HCT116 (cell line): ENCODE measurements at regions not wholly inside any gene's neighbourhood (a gene's known extent, or its start where the extent isn't known, plus 50 kb on each side); places are given as distances from the start of the nearest gene placed in this dataset.

Source experiments
- ATAC-seq: fragments of 200-7000 bp; cut with Tn5 transposase; 2 replicates; pipeline ENCODE4 v1.9.1; 2020; ENCODE audit warnings: mild to moderate bottlenecking, moderate library complexity
- BruUV-seq: library from RNA; stranded (reverse); fragments of 400-500 nt; replicated peaks from 2 replicates; lab custom pipeline; 2021; lab: Mats Ljungman, UMichigan
- CTCF ChIA-PET: fragments of 300-600 bp; sonication (Branson Sonifier 250); formaldehyde crosslinking; loops from one replicate; lab custom pipeline; 2021; ENCODE audit warnings: antibody characterized with exemption; lab: Charles Lee
- POLR2A ChIA-PET: fragments of 300-600, 350-600 bp; sonication (Branson Sonifier 250); formaldehyde crosslinking; loops from one replicate; lab custom pipeline; 2021; ENCODE audit warnings: antibody characterized with exemption; lab: Charles Lee
- RAD21 ChIA-PET, 2 experiments: fragments of 300-600 bp; sonication (Branson Sonifier 250); formaldehyde crosslinking; loops; one replicate each; lab custom pipeline; 2023; ENCODE audit warnings: low total read pairs in 2 of 2; ENCODE audit not compliant: uncharacterized antibody in 2 of 2, unreplicated experiment in 2 of 2, low non-redundant PET in 1 of 2; lab: Charles Lee
- DNase-seq: peaks from one replicate; pipeline ENCODE4 v3.0.0-alpha.2; 2010; ENCODE audit warnings: low read depth, low spot score
- H2AFZ ChIP-seq: fragments of 200-600 bp; shearing (Covaris generic), sonication (generic); 2 replicates; pipeline ENCODE4 v1.6.1; 2017; ENCODE audit warnings: low read depth, mixed run types, mixed read lengths, antibody characterized with exemption, low read length; ENCODE audit not compliant: poor library complexity, severe bottlenecking
- H3K27ac ChIP-seq: 2 replicates; pipeline ENCODE4 v1.5.1; 2012; ENCODE audit warnings: low read depth, low read length
- H3K27me3 ChIP-seq: fragments of 200-600 bp; sonication (generic); 2 replicates; pipeline ENCODE4 v1.6.1; 2016; ENCODE audit warnings: mixed run types, low read length, mixed read lengths; ENCODE audit not compliant: insufficient read depth
- H3K36me3 ChIP-seq, 2 experiments: fragments of 200-500 bp in 1 of 2; fragments of 200-600 bp in 1 of 2; sonication (Bioruptor generic) in 1 of 2; sonication (generic) in 1 of 2; 2 replicates each; pipeline versions ENCODE4 v1.5.1 to v1.6.1; 2014 to 2016; ENCODE audit warnings: low read length in 2 of 2, inconsistent platforms in 1 of 2, mixed read lengths in 1 of 2, mixed run types in 1 of 2; ENCODE audit not compliant: insufficient read depth in 2 of 2, control insufficient read depth in 1 of 2
- H3K4me1 ChIP-seq, 2 experiments: fragments of 200-600 bp in 1 of 2; sonication (generic) in 1 of 2; 2 replicates each; pipeline versions ENCODE4 v1.5.1 to v1.6.1; 2012 to 2017; ENCODE audit warnings: low read length in 2 of 2, inconsistent platforms in 1 of 2, mild to moderate bottlenecking in 1 of 2, mixed read lengths in 1 of 2, mixed run types in 1 of 2, moderate library complexity in 1 of 2; ENCODE audit not compliant: insufficient read depth in 2 of 2, control insufficient read depth in 1 of 2
- H3K4me2 ChIP-seq: fragments of 200-600 bp; sonication (generic); 2 replicates; pipeline ENCODE4 v1.6.1; 2017; ENCODE audit warnings: mixed run types, low read length, mixed read lengths
- H3K4me3 ChIP-seq, 2 experiments: fragments of 200-600 bp in 1 of 2; sonication (generic) in 1 of 2; replicated peaks in 1 of 2; 2 replicates each; pipeline ENCODE4 v1.5.1; 2011 to 2016; ENCODE audit warnings: low read length in 2 of 2, control low read depth in 1 of 2, low read depth in 1 of 2, mild to moderate bottlenecking in 1 of 2, mixed read lengths in 1 of 2, mixed run types in 1 of 2
- H3K79me2 ChIP-seq: fragments of 200-600 bp; sonication (generic); 2 replicates; pipeline ENCODE4 v1.6.1; 2017; ENCODE audit warnings: mild to moderate bottlenecking, mixed run types, low read length, moderate library complexity, mixed read lengths; ENCODE audit not compliant: insufficient read depth
- H3K9ac ChIP-seq: fragments of 200-600 bp; sonication (generic); 2 replicates; pipeline ENCODE4 v1.6.1; 2016; ENCODE audit warnings: low read length, mixed read lengths
- H3K9me2 ChIP-seq: fragments of 200-600 bp; sonication (generic), shearing (Covaris generic); 2 replicates; pipeline ENCODE4 v1.6.1; 2017; ENCODE audit warnings: mixed run types, mild to moderate bottlenecking, moderate library complexity; ENCODE audit not compliant: insufficient read depth
- H3K9me3 ChIP-seq, 2 experiments: fragments of 200-500 bp in 1 of 2; fragments of 200-600 bp in 1 of 2; sonication (Bioruptor generic) in 1 of 2; sonication (generic) in 1 of 2; 2 replicates each; pipeline ENCODE4 v1.6.1; 2014 to 2017; ENCODE audit warnings: low read length in 2 of 2, mixed read lengths in 2 of 2, inconsistent platforms in 1 of 2, low read depth in 1 of 2, mild to moderate bottlenecking in 1 of 2, mixed run types in 1 of 2, moderate library complexity in 1 of 2; ENCODE audit not compliant: control insufficient read depth in 1 of 2, insufficient read depth in 1 of 2
- H4K20me1 ChIP-seq: fragments of 200-600 bp; sonication (generic), shearing (Covaris generic); 2 replicates; pipeline ENCODE4 v1.6.1; 2017; ENCODE audit warnings: mixed run types, mild to moderate bottlenecking, moderate library complexity; ENCODE audit not compliant: insufficient read depth
- CBX3 ChIP-seq: IDR thresholded peaks from 2 replicates; pipeline ENCODE4 v1.6.1; 2012; ENCODE audit warnings: low read depth
- EGR1 ChIP-seq: IDR thresholded peaks from 2 replicates; pipeline ENCODE4 v1.6.1; 2012; ENCODE audit warnings: low read depth
- EZH2 ChIP-seq: fragments of 200-600 bp; sonication (generic); IDR thresholded peaks from 2 replicates; pipeline ENCODE4 v1.6.1; 2017; ENCODE audit warnings: antibody characterized with exemption, mixed run types
- FOSL1 ChIP-seq: IDR thresholded peaks from 2 replicates; pipeline ENCODE4 v1.6.1; 2012; ENCODE audit warnings: low read depth
- JUND ChIP-seq: IDR thresholded peaks from 2 replicates; pipeline ENCODE4 v1.6.1; 2012
- POLR2A ChIP-seq: IDR thresholded peaks from 2 replicates; pipeline ENCODE4 v1.7.0; 2011; ENCODE audit warnings: borderline replicate concordance; ENCODE audit not compliant: insufficient read depth, insufficient read length; ENCODE audit errors: extremely low read depth
- POLR2AphosphoS5 ChIP-seq: IDR thresholded peaks from 2 replicates; pipeline ENCODE4 v1.6.1; 2011; ENCODE audit warnings: mild to moderate bottlenecking, low read depth, low read length, moderate library complexity
- SP1 ChIP-seq: IDR thresholded peaks from 2 replicates; pipeline ENCODE4 v1.6.1; 2012; ENCODE audit warnings: low read depth
- SRF ChIP-seq: IDR thresholded peaks from 2 replicates; pipeline ENCODE4 v1.6.1; 2012; ENCODE audit warnings: low read depth
- TCF7L2 ChIP-seq: IDR thresholded peaks from 2 replicates; pipeline ENCODE4 v1.7.0; 2011; ENCODE audit warnings: borderline replicate concordance, inconsistent platforms; ENCODE audit not compliant: insufficient read depth, insufficient read length; ENCODE audit errors: extremely low read depth
- ZFX ChIP-seq: fragments of 450-650 bp; IDR thresholded peaks from 2 replicates; pipeline ENCODE4 v1.6.1; 2017
- ZNF274 ChIP-seq: fragments of 200-500 bp; sonication (Bioruptor generic); IDR thresholded peaks from 2 replicates; pipeline ENCODE4 v1.6.1; 2014; ENCODE audit warnings: mild to moderate bottlenecking, low read depth, low read length, inconsistent platforms
- intact Hi-C: fragments of 100-400 bp; cut with micrococcal nuclease; formaldehyde crosslinking; loops from 2 replicates; pipeline ENCODE4 v1.10.0; 2022
- TF ChIP-seq, protein P1 (sequence below): IDR thresholded peaks from 2 replicates; pipeline ENCODE4 v1.6.1; 2012; ENCODE audit warnings: low read depth
- TF ChIP-seq, protein P2 (sequence below): IDR thresholded peaks from 2 replicates; pipeline ENCODE4 v1.6.1; 2012

DNA sequence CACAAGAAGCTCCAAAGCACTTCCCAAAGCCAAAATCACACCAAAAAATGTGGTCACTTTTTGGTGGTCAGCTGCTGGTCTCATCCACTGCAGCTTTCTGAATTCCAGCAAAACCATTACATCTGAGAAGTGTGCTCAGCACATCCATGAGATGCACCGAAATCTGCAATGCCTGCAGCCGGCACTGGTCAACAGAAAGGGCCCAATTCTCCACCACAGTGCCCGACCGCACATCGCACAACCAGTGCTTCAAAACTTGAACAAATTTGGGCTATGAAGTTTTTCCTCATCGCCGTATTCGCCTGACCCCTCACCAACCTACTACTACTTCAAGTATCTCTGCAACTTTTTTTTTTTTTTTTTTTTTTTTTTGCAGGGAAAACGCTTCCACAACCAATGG, 89.9 kb upstream of the LUZP2 start:
- ATAC-seq: no peak
- Histone ChIP-seq H2AFZ (no peak overlapping the region), H3K27me3 (no peaks in the 10 kb centered on the region), H3K4me2 (no peak overlapping the region), H3K9me2 (no peaks in the 10 kb centered on the region), H3K4me3 (no peak overlapping the region), H3K9me3 (peaks cover 3 to 13% of the 10 kb centered on the region in 2 experiments; a peak in 2 of 4 replicates), H3K9ac (no peak overlapping the region), H3K79me2 (no peaks in the 10 kb centered on the region), H3K36me3 (no peaks in the 10 kb centered on the region), H4K20me1 (no peaks in the 10 kb centered on the region), H3K27ac (no peak overlapping the region), H3K4me1 (no peaks in the 10 kb centered on the region)
- ChIA-PET RAD21 (no interaction called here), POLR2A (no interaction called here), CTCF (no interaction called here)
- BruUV-seq: no TSS peak
- TF ChIP-seq, protein P1, sequence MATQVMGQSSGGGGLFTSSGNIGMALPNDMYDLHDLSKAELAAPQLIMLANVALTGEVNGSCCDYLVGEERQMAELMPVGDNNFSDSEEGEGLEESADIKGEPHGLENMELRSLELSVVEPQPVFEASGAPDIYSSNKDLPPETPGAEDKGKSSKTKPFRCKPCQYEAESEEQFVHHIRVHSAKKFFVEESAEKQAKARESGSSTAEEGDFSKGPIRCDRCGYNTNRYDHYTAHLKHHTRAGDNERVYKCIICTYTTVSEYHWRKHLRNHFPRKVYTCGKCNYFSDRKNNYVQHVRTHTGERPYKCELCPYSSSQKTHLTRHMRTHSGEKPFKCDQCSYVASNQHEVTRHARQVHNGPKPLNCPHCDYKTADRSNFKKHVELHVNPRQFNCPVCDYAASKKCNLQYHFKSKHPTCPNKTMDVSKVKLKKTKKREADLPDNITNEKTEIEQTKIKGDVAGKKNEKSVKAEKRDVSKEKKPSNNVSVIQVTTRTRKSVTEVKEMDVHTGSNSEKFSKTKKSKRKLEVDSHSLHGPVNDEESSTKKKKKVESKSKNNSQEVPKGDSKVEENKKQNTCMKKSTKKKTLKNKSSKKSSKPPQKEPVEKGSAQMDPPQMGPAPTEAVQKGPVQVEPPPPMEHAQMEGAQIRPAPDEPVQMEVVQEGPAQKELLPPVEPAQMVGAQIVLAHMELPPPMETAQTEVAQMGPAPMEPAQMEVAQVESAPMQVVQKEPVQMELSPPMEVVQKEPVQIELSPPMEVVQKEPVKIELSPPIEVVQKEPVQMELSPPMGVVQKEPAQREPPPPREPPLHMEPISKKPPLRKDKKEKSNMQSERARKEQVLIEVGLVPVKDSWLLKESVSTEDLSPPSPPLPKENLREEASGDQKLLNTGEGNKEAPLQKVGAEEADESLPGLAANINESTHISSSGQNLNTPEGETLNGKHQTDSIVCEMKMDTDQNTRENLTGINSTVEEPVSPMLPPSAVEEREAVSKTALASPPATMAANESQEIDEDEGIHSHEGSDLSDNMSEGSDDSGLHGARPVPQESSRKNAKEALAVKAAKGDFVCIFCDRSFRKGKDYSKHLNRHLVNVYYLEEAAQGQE: no peak
- TF ChIP-seq JUND (no peak), EGR1 (no peak), SRF (no peak), SP1 (no peak), ZNF274 (no peak), EZH2 (no peak), POLR2AphosphoS5 (no peak), ZFX (no peak), TCF7L2 (no peak), CBX3 (no peak), FOSL1 (no peak), POLR2A (no peak)
- TF ChIP-seq, protein P2, sequence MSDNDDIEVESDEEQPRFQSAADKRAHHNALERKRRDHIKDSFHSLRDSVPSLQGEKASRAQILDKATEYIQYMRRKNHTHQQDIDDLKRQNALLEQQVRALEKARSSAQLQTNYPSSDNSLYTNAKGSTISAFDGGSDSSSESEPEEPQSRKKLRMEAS: no peak
- DNase-seq: no peak
- intact Hi-C loops: no loop called here
